Breast epithelium (tissue), 4 donors: ENCODE measurements at regions not wholly inside any gene's neighbourhood (a gene's known extent, or its start where the extent isn't known, plus 50 kb on each side); places are given as distances from the start of the nearest gene placed in this dataset.

Experiments used
- DNase-seq, 2 donors: peaks; one replicate each; pipeline ENCODE4 v3.0.0-alpha.2; 2019; ENCODE audit warnings: low spot score in 2 of 2
- H3K27ac ChIP-seq, 2 donors: fragments of 200-600 bp; sonication (generic) in 1 of 2; one replicate each; pipeline ENCODE4 v1.5.1; 2016 to 2019; ENCODE audit warnings: mild to moderate bottlenecking in 1 of 2
- H3K27me3 ChIP-seq, 2 donors: fragments of 200-600 bp; sonication (generic) in 1 of 2; one replicate each; pipeline versions ENCODE4 v1.5.1 to v1.6.0; 2017 to 2019; ENCODE audit warnings: control low read depth in 1 of 2, mild to moderate bottlenecking in 1 of 2
- H3K36me3 ChIP-seq: fragments of 200-600 bp; one replicate; pipeline ENCODE4 v1.5.1; 2019
- H3K4me1 ChIP-seq, 2 donors: fragments of 200-600 bp; sonication (generic); one replicate each; pipeline ENCODE4 v1.5.1; 2016 to 2019; ENCODE audit warnings: control low read depth in 1 of 2
- H3K4me3 ChIP-seq, 3 donors: fragments of 200-600 bp; sonication (generic); 1 replicate in 2 of 3; 2 replicates in 1 of 3; pipeline ENCODE4 v1.5.1; 2016 to 2019; ENCODE audit warnings: mild to moderate bottlenecking in 3 of 3, moderate library complexity in 2 of 3
- H3K9me3 ChIP-seq, 2 donors: fragments of 200-600 bp; sonication (generic) in 1 of 2; one replicate each; pipeline ENCODE4 v1.5.1; 2016 to 2019; ENCODE audit warnings: control low read depth in 1 of 2
- CTCF ChIP-seq, 3 donors: fragments of 450-650 bp; IDR thresholded peaks; one replicate each; pipeline ENCODE4 v1.5.1; 2016 to 2017; ENCODE audit warnings: antibody characterized with exemption in 3 of 3, mild to moderate bottlenecking in 3 of 3, moderate library complexity in 3 of 3
- POLR2A ChIP-seq: fragments of 450-650 bp; IDR thresholded peaks from one replicate; pipeline ENCODE4 v1.6.1; 2016; ENCODE audit warnings: antibody characterized with exemption, mild to moderate bottlenecking, moderate library complexity
- POLR2AphosphoS5 ChIP-seq, 3 donors: sonication (generic); formaldehyde crosslinking; IDR thresholded peaks; one replicate each; pipeline ENCODE4 v1.6.1; 2017; ENCODE audit warnings: antibody characterized with exemption in 3 of 3
- intact Hi-C: fragments of 100-400 bp; cut with DNase I; formaldehyde crosslinking; loops from one replicate; pipeline ENCODE4 v1.15.1; 2023; ENCODE audit warnings: low total_unique reads

- no peaks in the 10 kb centered on the region for H3K4me1 ChIP-seq
- H3K9me3 ChIP-seq, result no peaks in the 10 kb centered on the region
- DNase-seq, result no peak
- TF ChIP-seq CTCF (IDR thresholded peaks at IDR 0.05), result no peak
- no peak for TF ChIP-seq POLR2A
- H3K27ac ChIP-seq, result no peak overlapping the region
- H3K27me3 ChIP-seq, result no peaks in the 10 kb centered on the region
- H3K36me3 ChIP-seq, result no peaks in the 10 kb centered on the region
- no peak overlapping the region for H3K4me3 ChIP-seq
- intact Hi-C loops, result no loop called here
These were observed 246.1 kb upstream of the CRY1 start for GRCh38 chr12:107339487-107339886.

GRCh38 chr12:107339932-107340331 is 246.6 kb upstream of the CRY1 start:
- Histone ChIP-seq H3K9me3 (no peaks in the 10 kb centered on the region), H3K27me3 (no peaks in the 10 kb centered on the region), H3K27ac (no peak overlapping the region), H3K36me3 (no peaks in the 10 kb centered on the region), H3K4me3 (no peak overlapping the region), H3K4me1 (no peaks in the 10 kb centered on the region)
- intact Hi-C loops, result no loop called here
- DNase-seq, result no peak
- TF ChIP-seq POLR2AphosphoS5 (IDR thresholded peaks at IDR 0.05), result no peak
- no peak for TF ChIP-seq POLR2A
- no peak for TF ChIP-seq CTCF (IDR thresholded peaks at IDR 0.05)

- no peak overlapping the region for H3K4me3 ChIP-seq
- no peak for TF ChIP-seq CTCF (IDR thresholded peaks at IDR 0.05)
- TF ChIP-seq POLR2AphosphoS5 (IDR thresholded peaks at IDR 0.05), result no peak
- no peak for TF ChIP-seq POLR2A
- H3K4me1 ChIP-seq, result no peaks in the 10 kb centered on the region
These were observed 247.5 kb upstream of the CRY1 start for GRCh38 chr12:107340898-107341297.

GRCh38 chr12:107344035-107344808 is 250.9 kb upstream of the CRY1 start:
- intact Hi-C loops, result no loop called here
- H3K27ac ChIP-seq, result no peak overlapping the region
- no peaks in the 10 kb centered on the region for H3K9me3 ChIP-seq
- no peak for DNase-seq
- H3K4me3 ChIP-seq, result no peak overlapping the region
- no peaks in the 10 kb centered on the region for H3K36me3 ChIP-seq
- H3K4me1 ChIP-seq, result no peaks in the 10 kb centered on the region
- TF ChIP-seq POLR2A, result no peak
- no peak for TF ChIP-seq CTCF (IDR thresholded peaks at IDR 0.05)
- no peak for TF ChIP-seq POLR2AphosphoS5 (IDR thresholded peaks at IDR 0.05)
- H3K27me3 ChIP-seq, result no peaks in the 10 kb centered on the region

More at GRCh38 chr12:107340898-107341297, 247.5 kb upstream of the CRY1 start:
- no peaks in the 10 kb centered on the region for H3K36me3 ChIP-seq
- no peaks in the 10 kb centered on the region for H3K9me3 ChIP-seq
- DNase-seq, result no peak
- no peak overlapping the region for H3K27ac ChIP-seq
- no peaks in the 10 kb centered on the region for H3K27me3 ChIP-seq
- intact Hi-C loops, result no loop called here

GRCh38 chr12:107347261-107347660 is 253.9 kb upstream of the CRY1 start:
- DNase-seq, result no peak
- no peak overlapping the region for H3K4me3 ChIP-seq
- H3K27ac ChIP-seq, result peak overlapping the region in 1 of 2 donors; percentile 86
- intact Hi-C loops, result no loop called here
- no peaks in the 10 kb centered on the region for H3K4me1 ChIP-seq
- H3K9me3 ChIP-seq, result no peaks in the 10 kb centered on the region
- H3K27me3 ChIP-seq, result no peaks in the 10 kb centered on the region
- H3K36me3 ChIP-seq, result no peaks in the 10 kb centered on the region
- TF ChIP-seq POLR2AphosphoS5 (IDR thresholded peaks at IDR 0.05) (no peak), POLR2A (no peak), CTCF (IDR thresholded peaks at IDR 0.05) (no peak)
